Panc1 (cell line): ENCODE measurements at regions not wholly inside any gene's neighbourhood (a gene's known extent, or its start where the extent isn't known, plus 50 kb on each side); places are given as distances from the start of the nearest gene placed in this dataset.

Source experiments
- ATAC-seq: fragments of 200-7000 bp; cut with Tn5 transposase; 2 replicates; pipeline ENCODE4 v1.9.1; 2020; ENCODE audit warnings: mild to moderate bottlenecking, moderate library complexity
- BruUV-seq: library from RNA; stranded (reverse); fragments of 400-500 nt; replicated peaks from 2 replicates; lab custom pipeline; 2021; lab: Mats Ljungman, UMichigan
- CTCF ChIA-PET: fragments of 300-600 bp; sonication (Branson Sonifier 250); formaldehyde crosslinking; loops from one replicate; lab custom pipeline; 2022; ENCODE audit warnings: antibody characterized with exemption; lab: Charles Lee
- POLR2A ChIA-PET: fragments of 300-600 bp; sonication (Branson Sonifier 250); formaldehyde crosslinking; loops from one replicate; lab custom pipeline; 2022; ENCODE audit warnings: antibody characterized with exemption; lab: Charles Lee
- DNase-seq: peaks from one replicate; pipeline ENCODE4 v3.0.0-alpha.2; 2010; ENCODE audit warnings: low read depth, low spot score
- H3K27ac ChIP-seq: 2 replicates; pipeline ENCODE4 v1.5.1; 2011; ENCODE audit warnings: mild to moderate bottlenecking, low read length, inconsistent platforms
- H3K27me3 ChIP-seq: fragments of 200-500 bp; sonication (Bioruptor generic); 2 replicates; pipeline ENCODE4 v1.6.0; 2014; ENCODE audit warnings: low read length, inconsistent platforms; ENCODE audit not compliant: control insufficient read depth, insufficient read depth
- H3K36me3 ChIP-seq: fragments of 200-500 bp; sonication (Bioruptor generic); 2 replicates; pipeline ENCODE4 v1.5.1; 2014; ENCODE audit warnings: inconsistent platforms, mild to moderate bottlenecking, low read length, moderate library complexity; ENCODE audit not compliant: control insufficient read depth, insufficient read depth
- H3K4me1 ChIP-seq: 2 replicates; pipeline ENCODE4 v1.5.1; 2011; ENCODE audit warnings: inconsistent platforms, mild to moderate bottlenecking, low read length, moderate library complexity; ENCODE audit not compliant: control insufficient read depth, insufficient read depth
- H3K4me3 ChIP-seq, 2 experiments: 2 replicates each; pipeline ENCODE4 v1.5.1; 2011 to 2012; ENCODE audit warnings: low read depth in 2 of 2, low read length in 2 of 2, mild to moderate bottlenecking in 2 of 2, inconsistent platforms in 1 of 2, moderate library complexity in 1 of 2
- H3K9me3 ChIP-seq: fragments of 200-500 bp; sonication (Bioruptor generic); 2 replicates; pipeline ENCODE4 v1.5.1; 2014; ENCODE audit warnings: low read depth, mild to moderate bottlenecking, inconsistent platforms, low read length, moderate library complexity; ENCODE audit not compliant: control insufficient read depth, insufficient read depth
- CTCF ChIP-seq: fragments of 450-650 bp; IDR thresholded peaks from 2 replicates; pipeline ENCODE4 v1.5.1; 2017; ENCODE audit warnings: mild to moderate bottlenecking
- POLR2AphosphoS5 ChIP-seq: IDR thresholded peaks from 2 replicates; pipeline ENCODE4 v1.6.1; 2012; ENCODE audit warnings: mild to moderate bottlenecking, low read depth, low read length, moderate library complexity
- REST ChIP-seq, 2 experiments: IDR thresholded peaks; 2 replicates each; pipeline ENCODE4 v1.6.1; 2011 to 2012; ENCODE audit warnings: low read depth in 2 of 2, control low read depth in 1 of 2, low read length in 1 of 2, mild to moderate bottlenecking in 1 of 2, moderate library complexity in 1 of 2; ENCODE audit not compliant: insufficient read depth in 1 of 2
- SIN3A ChIP-seq: IDR thresholded peaks from 2 replicates; pipeline ENCODE4 v1.6.1; 2012; ENCODE audit warnings: low read depth, mild to moderate bottlenecking, low read length, moderate library complexity, borderline replicate concordance; ENCODE audit not compliant: insufficient read depth
- TCF7L2 ChIP-seq: IDR thresholded peaks from 2 replicates; pipeline ENCODE4 v1.6.1; 2011; ENCODE audit warnings: mild to moderate bottlenecking, low read depth, low read length, inconsistent platforms
- in situ Hi-C: cut with HindIII; loops from 2 replicates; pipeline ENCODE4 v1.10.0; 2016; ENCODE audit warnings: low sequenced_read_pairs, low pct_unique_long_range_greater_than_20kb
- intact Hi-C: fragments of 100-400 bp; cut with micrococcal nuclease; formaldehyde crosslinking; loops from one replicate; pipeline ENCODE4 v1.10.0; 2022; ENCODE audit not compliant: unreplicated experiment

GRCh38 chr12:128116537-128116936, 150.4 kb upstream of the TMEM132C start:
- intact Hi-C loops (no loop called here), in situ Hi-C loops (no loop called here)
- no peak for TF ChIP-seq CTCF
- no peak for TF ChIP-seq TCF7L2
- TF ChIP-seq SIN3A: no peak
- no peak for TF ChIP-seq POLR2AphosphoS5
- TF ChIP-seq REST (IDR thresholded peaks at IDR 0.05; ENCODE audit: insufficient read depth in 1 of 2, low read depth in 2 of 2, low read length in 1 of 2): no peak
- DNase-seq (no peak), ATAC-seq (no peak)
- no peaks in the 10 kb centered on the region for H3K4me1 ChIP-seq
- no peaks in the 10 kb centered on the region for H3K36me3 ChIP-seq
- no peaks in the 10 kb centered on the region for H3K9me3 ChIP-seq
- no TSS peak for BruUV-seq
- CTCF ChIA-PET: no interaction called here
- POLR2A ChIA-PET: no interaction called here
- no peak overlapping the region for H3K4me3 ChIP-seq
- H3K27me3 ChIP-seq: no peaks in the 10 kb centered on the region
- H3K27ac ChIP-seq: no peak overlapping the region

GRCh38 chr12:128120035-128120434, 146.9 kb upstream of the TMEM132C start:
- Histone ChIP-seq H3K36me3 (no peaks in the 10 kb centered on the region), H3K27me3 (no peaks in the 10 kb centered on the region), H3K4me3 (no peak overlapping the region), H3K4me1 (no peaks in the 10 kb centered on the region), H3K9me3 (no peaks in the 10 kb centered on the region), H3K27ac (no peak overlapping the region)
- ChIA-PET CTCF (no interaction called here), POLR2A (no interaction called here)
- BruUV-seq: no TSS peak
- DNase-seq (no peak), ATAC-seq (no peak)
- intact Hi-C loops (no loop called here), in situ Hi-C loops (no loop called here)
- TF ChIP-seq TCF7L2: no peak
- no peak for TF ChIP-seq POLR2AphosphoS5
- no peak for TF ChIP-seq CTCF
- TF ChIP-seq REST (IDR thresholded peaks at IDR 0.05; ENCODE audit: insufficient read depth in 1 of 2, low read depth in 2 of 2, low read length in 1 of 2): no peak
- no peak for TF ChIP-seq SIN3A
